Lung (tissue), 11 donors: ENCODE measurements at regions not wholly inside any gene's neighbourhood (a gene's known extent, or its start where the extent isn't known, plus 50 kb on each side); places are given as distances from the start of the nearest gene placed in this dataset.

Experiments used
- ATAC-seq: fragments of 200-7000 bp; cut with Tn5 transposase; one replicate; pipeline ENCODE4 v1.9.1; 2020; ENCODE audit warnings: moderate number of reproducible peaks; ENCODE audit not compliant: insufficient read depth, low FRiP score
- DNase-seq, 3 donors: peaks; one replicate each; pipeline ENCODE4 v3.0.0-alpha.2; 2013 to 2017
- H3K27ac ChIP-seq, 2 donors: one replicate each; pipeline ENCODE4 v1.5.1; 2013; ENCODE audit warnings: mild to moderate bottlenecking in 2 of 2, moderate library complexity in 2 of 2, control low read depth in 1 of 2, inconsistent platforms in 1 of 2, low read depth in 1 of 2, low read length in 1 of 2
- H3K27me3 ChIP-seq, 3 donors: one replicate each; pipeline ENCODE4 v1.5.1; 2013; ENCODE audit warnings: low read length in 2 of 3; ENCODE audit not compliant: control insufficient read depth in 3 of 3, insufficient read depth in 3 of 3
- H3K36me3 ChIP-seq, 4 donors: one replicate each; pipeline ENCODE4 v1.5.1; 2013; ENCODE audit warnings: low read length in 4 of 4, mild to moderate bottlenecking in 1 of 4, moderate library complexity in 1 of 4; ENCODE audit not compliant: control insufficient read depth in 4 of 4, insufficient read depth in 4 of 4
- H3K4me1 ChIP-seq, 5 donors: one replicate each; pipeline ENCODE4 v1.5.1; 2013; ENCODE audit warnings: low read length in 5 of 5, mild to moderate bottlenecking in 2 of 5, moderate library complexity in 1 of 5; ENCODE audit not compliant: control insufficient read depth in 5 of 5, insufficient read depth in 5 of 5
- H3K4me3 ChIP-seq: one replicate; pipeline ENCODE4 v1.5.1; 2013; ENCODE audit warnings: mild to moderate bottlenecking, control low read depth, moderate library complexity
- H3K9ac ChIP-seq, 2 donors: one replicate each; pipeline ENCODE4 v1.5.1; 2013; ENCODE audit warnings: low read length in 2 of 2, control low read depth in 1 of 2; ENCODE audit not compliant: insufficient read depth in 1 of 2
- H3K9me3 ChIP-seq, 4 donors: one replicate each; pipeline ENCODE4 v1.5.1; 2013; ENCODE audit warnings: low read length in 3 of 4, mild to moderate bottlenecking in 1 of 4, moderate library complexity in 1 of 4; ENCODE audit not compliant: control insufficient read depth in 4 of 4, insufficient read depth in 3 of 4
- CTCF ChIP-seq: IDR thresholded peaks from 2 replicates; pipeline ENCODE4 v1.5.1; 2012; ENCODE audit warnings: mild to moderate bottlenecking; ENCODE audit errors: control extremely low read depth, extremely low read depth
- WGBS, 2 donors: extraction: QIAGEN DNeasy Blood & Tissue Kit; methylation state at CpG; one replicate each; pipeline ENCODE4 v1.1.7; 2013; 5-methylcytosine and 5-hydroxymethylcytosine counted together
- donor health status: control.
- donor health status: control.
- donor health status: Bipolar disorder and iron deficiency.
- donor health status: healthy.
- donor health status: DM: yes; HTN: yes; CAD: no.

GRCh38 chr9:121573717-121574485 is 74.3 kb upstream of the GGTA1 start:
- H3K9ac ChIP-seq, result no peak overlapping the region
- TF ChIP-seq CTCF, result no peak
- H3K27me3 ChIP-seq, result no peaks in the 10 kb centered on the region
- ATAC-seq (no peak), DNase-seq (no peak)
- H3K9me3 ChIP-seq, result no peaks in the 10 kb centered on the region
- no peaks in the 10 kb centered on the region for H3K36me3 ChIP-seq
- H3K27ac ChIP-seq, result no peak overlapping the region
- 90 to 95% methylated on average over 10 of the region's 10 CpGs for WGBS, 2 donors
- H3K4me3 ChIP-seq, result no peak overlapping the region
- H3K4me1 ChIP-seq, result peaks cover under 1 to 15% (median 5%) of the 10 kb centered on the region in 5 donors

GRCh38 chr9:121574774-121575519 is 75.3 kb upstream of the GGTA1 start:
- 86 to 93% methylated on average over 18 of the region's 18 CpGs for WGBS, 2 donors
- Histone ChIP-seq H3K27ac (no peak overlapping the region), H3K27me3 (no peaks in the 10 kb centered on the region), H3K36me3 (no peaks in the 10 kb centered on the region), H3K9me3 (no peaks in the 10 kb centered on the region), H3K4me1 (peaks cover 0 to 13% (median 0%) of the 10 kb centered on the region in 5 donors), H3K4me3 (no peak overlapping the region), H3K9ac (no peak overlapping the region)
- no peak for TF ChIP-seq CTCF
- DNase-seq, result peak in 1 of 3 donors; percentile 15
- ATAC-seq, result no peak

GRCh38 chr9:121576281-121577075 is 75.0 kb upstream of the DAB2IP start:
- H3K4me1 ChIP-seq, result peaks cover 0 to 15% (median 0%) of the 10 kb centered on the region in 5 donors
- no peak overlapping the region for H3K4me3 ChIP-seq
- DNase-seq (no peak), ATAC-seq (no peak)
- H3K36me3 ChIP-seq, result no peaks in the 10 kb centered on the region
- H3K9me3 ChIP-seq, result no peaks in the 10 kb centered on the region
- no peak for TF ChIP-seq CTCF
- H3K27ac ChIP-seq, result no peak overlapping the region
- no peaks in the 10 kb centered on the region for H3K27me3 ChIP-seq
- H3K9ac ChIP-seq, result no peak overlapping the region
- 86 to 90% methylated on average over 6 to 7 of the region's 7 CpGs for WGBS, 2 donors
